Right cardiac atrium (tissue), 5 donors: ENCODE measurements at regions not wholly inside any gene's neighbourhood (a gene's known extent, or its start where the extent isn't known, plus 50 kb on each side); places are given as distances from the start of the nearest gene placed in this dataset.
"Not testable (repeated sequence)": the region's sequence is repeated elsewhere in the genome, so short reads cannot be mapped to it uniquely, and the experiment has no call there.

ENCODE experiments used
- ATAC-seq, 2 donors: fragments of 200-7000 bp; cut with Tn5 transposase; one replicate each; pipeline versions ENCODE4 v1.8.0 to v1.9.1; 2020; ENCODE audit warnings: moderate library complexity in 2 of 2, mild to moderate bottlenecking in 1 of 2
- DNase-seq, 3 donors: peaks; one replicate each; pipeline ENCODE4 v3.0.0-alpha.2; 2020
- H3K27ac ChIP-seq: one replicate; pipeline ENCODE4 v1.5.1; 2013; ENCODE audit warnings: mild to moderate bottlenecking, low read length, control low read depth, moderate library complexity
- H3K27me3 ChIP-seq: one replicate; pipeline ENCODE4 v1.6.1; 2013; ENCODE audit not compliant: control insufficient read depth, insufficient read depth
- H3K4me1 ChIP-seq: one replicate; pipeline ENCODE4 v1.6.1; 2013; ENCODE audit warnings: low read length; ENCODE audit not compliant: control insufficient read depth, insufficient read depth
- H3K4me3 ChIP-seq: one replicate; pipeline ENCODE4 v1.5.1; 2013; ENCODE audit warnings: low read length, control low read depth
- H3K9me3 ChIP-seq: one replicate; pipeline ENCODE4 v1.6.1; 2013; ENCODE audit warnings: low read length; ENCODE audit not compliant: control insufficient read depth
- WGBS: extraction: QIAGEN DNeasy Blood & Tissue Kit; methylation state at CpG from one replicate; pipeline ENCODE4 v1.1.7; 2013; 5-methylcytosine and 5-hydroxymethylcytosine counted together
- intact Hi-C, 4 donors: fragments of 100-400 bp; cut with DNase I; formaldehyde crosslinking; loops; one replicate each; pipeline versions ENCODE4 v1.11.0 to v1.14.0; 2022 to 2023
- donor health status: healthy with polysubstance abuse.
- donor health status: DM: no; HTN: yes; CAD: no.
- donor health status: DM: no; HTN: no; CAD: no.
- donor health status: DM: no; HTN: yes; CAD: no; lungs with severe emphysema.
- donor health status: DM: yes; HTN: yes; CAD: no.

- Histone ChIP-seq H3K27ac (no peak overlapping the region), H3K4me3 (no peak overlapping the region), H3K4me1 (no peaks in the 10 kb centered on the region), H3K9me3 (no peaks in the 10 kb centered on the region), H3K27me3 (no peaks in the 10 kb centered on the region)
- WGBS, result 76% methylated on average over 1 of the region's 1 CpG
- intact Hi-C loops, result no loop called here
- ATAC-seq, result no peak
- no peak for DNase-seq
Measured at GRCh38 chr16:51849715-51850114, 697.2 kb downstream of the TOX3 start.

- ATAC-seq (no peak), DNase-seq (peak in 1 of 3 donors; percentile 32)
- Histone ChIP-seq H3K4me3 (no peak overlapping the region), H3K27me3 (no peaks in the 10 kb centered on the region), H3K27ac (no peak overlapping the region), H3K4me1 (no peaks in the 10 kb centered on the region), H3K9me3 (no peaks in the 10 kb centered on the region)
- WGBS, result 77% methylated on average over 19 of the region's 19 CpGs
- intact Hi-C loops, result no loop called here
Measured at GRCh38 chr16:51845586-51846305, 694.7 kb upstream of the SALL1 start.

- Histone ChIP-seq H3K4me3 (no peak overlapping the region), H3K27me3 (no peaks in the 10 kb centered on the region), H3K4me1 (no peaks in the 10 kb centered on the region), H3K27ac (no peak overlapping the region), H3K9me3 (no peaks in the 10 kb centered on the region)
- 76% methylated on average over 1 of the region's 1 CpG for WGBS
- intact Hi-C loops, result no loop called here
- DNase-seq (no peak), ATAC-seq (no peak)
Measured at GRCh38 chr16:51839727-51840462, 688.8 kb upstream of the SALL1 start.

GRCh38 chr16:51834794-51835193 is 683.7 kb upstream of the SALL1 start:
- intact Hi-C loops, result no loop called here
- Histone ChIP-seq H3K27ac (peak overlapping the region; percentile 26), H3K9me3 (no peaks in the 10 kb centered on the region), H3K4me3 (no peak overlapping the region), H3K4me1 (no peaks in the 10 kb centered on the region), H3K27me3 (no peaks in the 10 kb centered on the region)
- ATAC-seq (no peak), DNase-seq (peak in 1 of 3 donors; percentile 10)
- WGBS, result 66% methylated on average over 3 of the region's 3 CpGs

DNA sequence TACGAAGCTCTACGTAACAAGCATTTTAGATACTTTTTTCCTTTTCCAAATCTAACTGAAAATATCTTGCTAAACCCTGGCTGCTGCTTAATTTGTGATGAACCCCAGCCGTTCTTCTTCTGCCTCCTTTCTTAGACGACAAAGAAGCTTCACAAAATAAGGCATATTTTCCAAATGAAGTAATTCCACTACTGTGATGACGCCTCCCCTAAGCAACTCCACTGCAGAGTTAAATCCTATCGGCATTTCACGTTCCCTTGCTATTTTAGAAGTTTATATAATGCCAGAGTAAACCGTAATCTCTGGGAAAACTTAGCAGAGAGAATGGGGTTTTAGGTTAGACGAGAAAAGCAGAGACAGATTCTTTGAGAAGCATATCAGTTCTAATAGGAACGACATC is 683.1 kb upstream of the SALL1 start:
- WGBS, result 40% methylated on average over 10 of the region's 10 CpGs
- H3K4me1 ChIP-seq, result no peaks in the 10 kb centered on the region
- peak; percentile 59 to 68 for ATAC-seq
- H3K4me3 ChIP-seq, result no peak overlapping the region
- H3K9me3 ChIP-seq, result no peaks in the 10 kb centered on the region
- intact Hi-C loops, result no loop called here
- H3K27ac ChIP-seq, result no peak overlapping the region
- no peak for DNase-seq
- H3K27me3 ChIP-seq, result no peaks in the 10 kb centered on the region

- no peak for ATAC-seq
- intact Hi-C loops, result no loop called here
- H3K27ac ChIP-seq, result no peak overlapping the region
- no peak for DNase-seq
- H3K9me3 ChIP-seq, result no peaks in the 10 kb centered on the region
- H3K4me1 ChIP-seq, result no peaks in the 10 kb centered on the region
- H3K27me3 ChIP-seq, result no peaks in the 10 kb centered on the region
- WGBS, result 84% methylated on average over 6 of the region's 6 CpGs
- no peak overlapping the region for H3K4me3 ChIP-seq
Measured at GRCh38 chr16:51831595-51832367, 680.7 kb upstream of the SALL1 start.

DNA sequence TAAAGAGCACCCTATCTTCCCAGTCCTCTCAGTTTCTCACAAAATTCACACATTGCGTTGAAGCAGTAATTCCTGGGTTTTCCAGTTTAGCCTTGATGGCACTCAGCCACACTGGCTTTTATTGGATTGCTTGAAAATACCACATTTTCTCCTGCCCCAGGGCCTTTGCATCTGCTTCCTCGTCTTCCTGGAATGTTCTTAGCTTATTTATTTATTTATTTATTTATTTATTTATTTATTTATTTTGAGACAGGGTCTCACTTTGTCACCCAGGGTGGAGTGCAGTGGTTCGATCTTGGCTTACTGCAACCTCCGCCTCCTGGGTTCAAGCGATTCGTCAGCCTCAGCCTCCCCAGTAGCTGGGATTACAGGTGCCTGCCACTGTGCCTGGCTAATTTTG is 680.0 kb upstream of the SALL1 start:
- peak in 1 of 3 donors; percentile 11 for DNase-seq
- H3K9me3 ChIP-seq, H3K4me3 ChIP-seq, H3K27me3 ChIP-seq, ATAC-seq, H3K4me1 ChIP-seq, H3K27ac ChIP-seq, intact Hi-C loops: not testable (repeated sequence)
- WGBS, result 92% methylated on average over 6 of the region's 6 CpGs

DNA sequence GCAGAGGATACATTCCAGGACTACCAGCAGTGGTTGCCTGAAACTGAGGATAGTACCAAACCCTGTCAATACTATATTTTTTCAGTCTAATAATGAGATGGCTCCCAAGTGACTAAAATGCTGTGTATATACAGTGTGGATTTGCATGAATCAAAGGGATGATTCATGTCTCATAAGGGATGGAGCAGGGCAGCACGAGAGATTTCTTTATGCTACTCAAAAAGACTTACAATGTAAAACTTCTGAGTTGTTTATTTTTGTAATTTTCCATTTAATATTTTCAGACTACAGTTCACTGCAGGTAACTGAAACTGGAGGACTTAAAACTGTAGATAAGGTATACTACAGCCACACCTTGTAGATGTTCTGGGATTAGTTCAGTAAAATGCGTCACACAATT is 674.7 kb upstream of the SALL1 start:
- Histone ChIP-seq H3K27me3 (no peaks in the 10 kb centered on the region), H3K4me3 (no peak overlapping the region), H3K27ac (no peak overlapping the region), H3K9me3 (no peaks in the 10 kb centered on the region), H3K4me1 (no peaks in the 10 kb centered on the region)
- intact Hi-C loops, result no loop called here
- DNase-seq (no peak), ATAC-seq (no peak)
- 84% methylated on average over 2 of the region's 2 CpGs for WGBS

GRCh38 chr16:51822471-51822870 is 671.4 kb upstream of the SALL1 start:
- Histone ChIP-seq H3K27ac (no peak overlapping the region), H3K9me3 (no peaks in the 10 kb centered on the region), H3K4me1 (no peaks in the 10 kb centered on the region), H3K4me3 (no peak overlapping the region), H3K27me3 (no peaks in the 10 kb centered on the region)
- 63% methylated on average over 2 of the region's 2 CpGs for WGBS
- intact Hi-C loops, result no loop called here
- no peak for ATAC-seq
- DNase-seq, result no peak

DNA sequence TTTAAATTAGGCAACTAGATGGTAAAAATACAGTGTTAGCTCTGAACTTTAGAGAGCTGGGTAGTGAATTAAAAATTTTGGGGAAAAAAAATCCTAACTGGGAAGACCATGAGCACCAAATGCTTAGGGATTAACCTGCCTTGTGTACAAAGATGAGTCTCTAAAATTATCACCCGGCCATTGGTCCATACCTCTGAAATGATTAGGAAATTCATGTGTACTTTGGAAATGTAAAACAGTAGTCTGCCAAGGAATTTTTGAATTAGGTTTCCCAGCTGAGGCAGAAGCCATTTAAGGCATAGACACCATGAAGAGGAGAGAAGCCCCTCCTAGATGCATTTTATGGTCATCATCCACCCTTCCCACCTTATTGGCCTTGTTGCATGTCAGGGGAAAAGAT is 670.5 kb upstream of the SALL1 start:
- intact Hi-C loops, result no loop called here
- Histone ChIP-seq H3K4me1 (no peaks in the 10 kb centered on the region), H3K4me3 (no peak overlapping the region), H3K9me3 (no peaks in the 10 kb centered on the region), H3K27ac (no peak overlapping the region), H3K27me3 (no peaks in the 10 kb centered on the region)
- 73% methylated on average over 1 of the region's 1 CpG for WGBS
- no peak for DNase-seq
- ATAC-seq, result no peak

DNA sequence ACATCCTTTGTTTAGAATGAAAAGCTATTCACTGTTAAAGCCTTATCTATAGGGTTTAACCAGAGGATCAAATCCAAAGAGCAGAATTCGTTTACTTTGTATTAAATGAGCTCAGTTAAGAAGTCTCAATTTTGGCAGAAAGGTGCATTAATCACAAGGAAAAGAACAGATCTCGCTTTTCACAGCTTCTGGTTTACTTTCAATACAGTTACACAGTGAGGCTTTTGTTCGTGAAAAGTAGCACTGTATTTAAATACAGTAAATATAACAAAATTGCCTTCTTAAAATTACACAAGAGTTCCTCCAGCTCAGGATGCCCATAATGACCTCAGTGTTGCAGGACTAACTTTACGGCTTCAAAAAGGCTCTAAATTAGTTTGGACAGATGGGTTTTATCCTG is 669.1 kb upstream of the SALL1 start:
- ATAC-seq, result no peak
- no peaks in the 10 kb centered on the region for H3K27me3 ChIP-seq
- no peak overlapping the region for H3K4me3 ChIP-seq
- intact Hi-C loops, result no loop called here
- no peak for DNase-seq
- H3K9me3 ChIP-seq, result no peaks in the 10 kb centered on the region
- 35% methylated on average over 4 of the region's 4 CpGs for WGBS
- H3K4me1 ChIP-seq, result no peaks in the 10 kb centered on the region
- H3K27ac ChIP-seq, result no peak overlapping the region
